Spleen (tissue), 11 donors: ENCODE measurements at regions not wholly inside any gene's neighbourhood (a gene's known extent, or its start where the extent isn't known, plus 50 kb on each side); places are given as distances from the start of the nearest gene placed in this dataset.

Experiments used
- DNase-seq: peaks from one replicate; pipeline ENCODE4 v3.0.0-alpha.2; 2020
- H3K27ac ChIP-seq, 8 donors: fragments of 200-600 bp; sonication (generic) in 7 of 8; 1 replicate in 4 of 8; 2 replicates in 4 of 8; pipeline versions ENCODE4 v1.5.0 to v1.8.0; 2016 to 2021; ENCODE audit warnings: inconsistent platforms in 4 of 8, mild to moderate bottlenecking in 4 of 8, moderate library complexity in 1 of 8
- H3K27me3 ChIP-seq, 7 donors: fragments of 200-600 bp; sonication (generic) in 6 of 7; replicated peaks in 1 of 7; 1 replicate in 4 of 7; 2 replicates in 3 of 7; pipeline versions ENCODE4 v1.5.0 to v1.8.0; 2016 to 2021; ENCODE audit warnings: inconsistent platforms in 3 of 7, mild to moderate bottlenecking in 1 of 7
- H3K36me3 ChIP-seq, 6 donors: fragments of 200-600 bp; sonication (generic) in 5 of 6; 1 replicate in 4 of 6; 2 replicates in 2 of 6; pipeline versions ENCODE4 v1.5.0 to v1.8.0; 2016 to 2021; ENCODE audit warnings: inconsistent platforms in 2 of 6
- H3K4me1 ChIP-seq, 6 donors: fragments of 200-600 bp; sonication (generic) in 5 of 6; 1 replicate in 3 of 6; 2 replicates in 3 of 6; pipeline versions ENCODE4 v1.5.0 to v1.8.0; 2016 to 2021; ENCODE audit warnings: inconsistent platforms in 3 of 6
- H3K4me3 ChIP-seq, 8 donors: fragments of 200-600 bp; sonication (generic) in 7 of 8; 1 replicate in 4 of 8; 2 replicates in 4 of 8; pipeline versions ENCODE4 v1.5.0 to v1.8.0; 2016 to 2021; ENCODE audit warnings: inconsistent platforms in 4 of 8, mild to moderate bottlenecking in 4 of 8, moderate library complexity in 2 of 8
- H3K9me3 ChIP-seq, 8 donors: fragments of 200-600 bp; sonication (generic) in 7 of 8; 1 replicate in 4 of 8; 2 replicates in 4 of 8; pipeline versions ENCODE4 v1.5.0 to v1.8.0; 2016 to 2021; ENCODE audit warnings: inconsistent platforms in 4 of 8
- POLR2A ChIP-seq, 3 donors: fragments of 450-650 bp; IDR thresholded peaks; one replicate each; pipeline ENCODE4 v1.5.1; 2017; ENCODE audit warnings: antibody characterized with exemption in 3 of 3, mild to moderate bottlenecking in 1 of 3
- POLR2AphosphoS5 ChIP-seq, 3 donors: sonication (generic); formaldehyde crosslinking; IDR thresholded peaks; one replicate each; pipeline ENCODE4 v1.5.1; 2017; ENCODE audit warnings: antibody characterized with exemption in 3 of 3
- WGBS, 5 donors: extraction: QIAGEN DNeasy Blood & Tissue Kit in 3 of 5; methylation state at CpG; one replicate each; pipeline versions ENCODE4 v1.1.5 to v1.1.7; 2013 to 2018; 5-methylcytosine and 5-hydroxymethylcytosine counted together
- intact Hi-C: fragments of 100-400 bp; cut with DNase I; formaldehyde crosslinking; loops from one replicate; pipeline ENCODE4 v1.15.0; 2023; ENCODE audit warnings: low total_unique reads
- TF ChIP-seq, protein P1 (sequence below), 11 experiments: fragments of 200-600 bp in 7 of 11; fragments of 450-650 bp in 4 of 11; sonication (generic) in 4 of 11; IDR thresholded peaks in 8 of 11; conservative IDR thresholded peaks in 3 of 11; 1 replicate in 7 of 11; 2 replicates in 4 of 11; pipeline versions ENCODE4 v1.4.0 to v1.8.0; 2016 to 2021; ENCODE audit warnings: antibody characterized with exemption in 11 of 11, inconsistent platforms in 4 of 11, mild to moderate bottlenecking in 1 of 11
- donor health status: healthy with polysubstance abuse.
- donor health status: DM: no; HTN: no; CAD: no; lungs with moderate emphysema.
- donor health status: DM: no; HTN: no; CAD: no.
- donor health status: Bipolar disorder and iron deficiency.
- donor health status: healthy.
- donor health status: DM: no; HTN: no; CAD: no.
- donor health status: DM: yes; HTN: yes; CAD: no.

DNA sequence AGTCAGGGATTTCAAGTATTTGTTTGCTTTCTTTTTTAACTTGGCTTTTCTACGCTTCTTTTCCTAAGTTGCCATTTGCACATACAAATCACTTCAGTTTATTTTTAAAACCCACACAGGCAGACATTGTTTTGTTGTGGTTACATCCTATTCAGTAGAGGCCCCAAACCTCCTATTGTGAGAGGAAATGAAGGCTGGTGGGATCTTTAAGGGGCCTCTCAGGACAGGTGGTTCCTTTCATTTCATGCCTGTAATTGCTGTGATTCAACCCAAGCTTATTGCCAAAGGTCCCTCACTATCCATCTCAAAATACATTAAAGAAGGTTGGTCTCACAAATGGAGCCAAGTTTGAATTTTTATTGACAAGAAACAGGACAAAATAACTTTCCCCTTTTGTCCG, 257.1 kb downstream of the ADAMTS20 start:
- no peaks in the 10 kb centered on the region for H3K4me1 ChIP-seq
- no peak overlapping the region for H3K4me3 ChIP-seq

DNA sequence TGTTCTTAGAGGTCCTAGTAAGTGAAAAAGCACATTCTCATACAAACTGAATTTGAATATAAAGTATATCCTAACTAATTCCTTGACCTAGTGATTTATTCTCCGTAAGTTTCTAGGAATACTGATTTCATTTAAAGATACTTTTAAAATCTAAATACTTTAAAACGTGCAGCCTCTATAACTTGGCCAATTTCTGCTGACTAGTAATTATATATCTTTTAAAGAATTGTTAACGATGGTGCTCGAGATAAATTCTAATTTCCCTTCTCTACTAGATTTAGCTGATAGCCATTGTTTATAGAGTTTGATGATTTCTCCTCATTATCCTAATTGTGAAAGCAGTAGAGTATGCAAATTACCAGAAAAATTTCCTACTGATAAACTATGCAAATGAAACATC, 257.9 kb downstream of the ADAMTS20 start:
- Histone ChIP-seq H3K9me3 (no peaks in the 10 kb centered on the region), H3K36me3 (no peaks in the 10 kb centered on the region), H3K27ac (no peak overlapping the region), H3K4me1 (no peaks in the 10 kb centered on the region), H3K27me3 (no peaks in the 10 kb centered on the region), H3K4me3 (no peak overlapping the region)
- no peak for TF ChIP-seq POLR2AphosphoS5 (IDR thresholded peaks at IDR 0.05)
- TF ChIP-seq, protein P1, sequence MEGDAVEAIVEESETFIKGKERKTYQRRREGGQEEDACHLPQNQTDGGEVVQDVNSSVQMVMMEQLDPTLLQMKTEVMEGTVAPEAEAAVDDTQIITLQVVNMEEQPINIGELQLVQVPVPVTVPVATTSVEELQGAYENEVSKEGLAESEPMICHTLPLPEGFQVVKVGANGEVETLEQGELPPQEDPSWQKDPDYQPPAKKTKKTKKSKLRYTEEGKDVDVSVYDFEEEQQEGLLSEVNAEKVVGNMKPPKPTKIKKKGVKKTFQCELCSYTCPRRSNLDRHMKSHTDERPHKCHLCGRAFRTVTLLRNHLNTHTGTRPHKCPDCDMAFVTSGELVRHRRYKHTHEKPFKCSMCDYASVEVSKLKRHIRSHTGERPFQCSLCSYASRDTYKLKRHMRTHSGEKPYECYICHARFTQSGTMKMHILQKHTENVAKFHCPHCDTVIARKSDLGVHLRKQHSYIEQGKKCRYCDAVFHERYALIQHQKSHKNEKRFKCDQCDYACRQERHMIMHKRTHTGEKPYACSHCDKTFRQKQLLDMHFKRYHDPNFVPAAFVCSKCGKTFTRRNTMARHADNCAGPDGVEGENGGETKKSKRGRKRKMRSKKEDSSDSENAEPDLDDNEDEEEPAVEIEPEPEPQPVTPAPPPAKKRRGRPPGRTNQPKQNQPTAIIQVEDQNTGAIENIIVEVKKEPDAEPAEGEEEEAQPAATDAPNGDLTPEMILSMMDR (IDR thresholded peaks at IDR 0.05 in 8 of 11, conservative IDR thresholded peaks at IDR 0.05 in 3 of 11), result no peak
- no peak for TF ChIP-seq POLR2A (IDR thresholded peaks at IDR 0.05)
- intact Hi-C loops, result no loop called here
- 85 to 91% (median 88%) methylated on average over 4 of the region's 4 CpGs for WGBS, 5 donors
- DNase-seq, result no peak

More for the DNA sequence above, 257.1 kb downstream of the ADAMTS20 start:
- H3K36me3 ChIP-seq, result no peaks in the 10 kb centered on the region
- no peak overlapping the region for H3K27ac ChIP-seq
- intact Hi-C loops, result no loop called here
- TF ChIP-seq, protein P1 (IDR thresholded peaks at IDR 0.05 in 8 of 11, conservative IDR thresholded peaks at IDR 0.05 in 3 of 11), result no peak
- TF ChIP-seq POLR2AphosphoS5 (IDR thresholded peaks at IDR 0.05) (no peak), POLR2A (IDR thresholded peaks at IDR 0.05) (no peak)
- DNase-seq, result no peak
- H3K9me3 ChIP-seq, result no peaks in the 10 kb centered on the region
- 66 to 85% (median 77%) methylated on average over 2 of the region's 2 CpGs for WGBS, 5 donors
- no peaks in the 10 kb centered on the region for H3K27me3 ChIP-seq

DNA sequence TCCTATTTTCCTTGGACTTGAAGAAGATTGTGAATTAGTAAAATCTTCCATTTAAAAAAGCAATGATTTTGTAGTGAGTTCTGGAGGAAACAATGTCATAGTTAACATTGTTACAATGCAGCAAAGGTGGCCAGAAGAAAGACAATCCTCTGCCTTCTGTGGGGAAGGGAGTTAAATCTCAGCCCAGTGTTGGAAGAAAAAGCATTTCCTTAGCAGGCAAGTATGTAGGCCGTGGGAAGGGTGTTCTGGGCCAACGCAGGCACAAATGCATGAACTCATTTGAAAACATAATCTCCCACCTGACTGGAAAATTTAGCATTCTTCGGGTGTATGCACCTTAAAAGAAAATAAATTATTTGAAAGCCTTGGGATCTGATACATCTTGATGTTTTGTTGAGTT, 258.6 kb downstream of the ADAMTS20 start:
- no peaks in the 10 kb centered on the region for H3K27me3 ChIP-seq
- WGBS, 5 donors, result 73 to 94% (median 89%) methylated on average over 3 of the region's 3 CpGs

DNA sequence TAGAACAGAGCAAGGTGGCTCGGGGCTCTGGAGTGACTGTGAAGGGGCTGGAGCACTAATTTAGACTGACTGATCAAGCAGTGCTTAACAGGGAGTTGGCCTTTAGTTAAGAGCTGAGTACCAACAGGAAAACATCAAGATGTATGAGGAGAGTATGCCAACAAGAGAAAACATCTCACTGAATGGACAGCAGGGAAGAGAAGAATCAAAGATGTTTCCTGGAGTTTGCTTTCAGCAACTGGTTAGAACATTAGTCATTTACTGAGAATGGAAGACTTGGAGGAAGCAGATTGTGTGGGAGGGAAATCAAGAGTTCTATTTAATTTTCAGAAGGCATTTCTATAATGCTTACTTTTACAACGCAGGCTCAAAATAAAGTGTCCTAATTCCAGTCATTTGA, 259.3 kb downstream of the ADAMTS20 start:
- H3K27me3 ChIP-seq, result no peaks in the 10 kb centered on the region
- no peaks in the 10 kb centered on the region for H3K4me1 ChIP-seq
- DNase-seq, result no peak
- H3K4me3 ChIP-seq, result no peak overlapping the region
- H3K27ac ChIP-seq, result no peak overlapping the region
- TF ChIP-seq POLR2AphosphoS5 (IDR thresholded peaks at IDR 0.05), result no peak
- no peak for TF ChIP-seq POLR2A (IDR thresholded peaks at IDR 0.05)
- TF ChIP-seq, protein P1 (IDR thresholded peaks at IDR 0.05 in 8 of 11, conservative IDR thresholded peaks at IDR 0.05 in 3 of 11), result no peak
- intact Hi-C loops, result no loop called here
- no peaks in the 10 kb centered on the region for H3K36me3 ChIP-seq
- WGBS, 5 donors, result 33 to 58% (median 52%) methylated on average over 2 of the region's 2 CpGs
- H3K9me3 ChIP-seq, result no peaks in the 10 kb centered on the region

More for the DNA sequence above, 258.6 kb downstream of the ADAMTS20 start:
- Histone ChIP-seq H3K4me1 (no peaks in the 10 kb centered on the region), H3K36me3 (no peaks in the 10 kb centered on the region), H3K27ac (no peak overlapping the region), H3K4me3 (no peak overlapping the region), H3K9me3 (no peaks in the 10 kb centered on the region)
- intact Hi-C loops, result no loop called here
- TF ChIP-seq, protein P1 (IDR thresholded peaks at IDR 0.05 in 8 of 11, conservative IDR thresholded peaks at IDR 0.05 in 3 of 11), result no peak
- no peak for TF ChIP-seq POLR2AphosphoS5 (IDR thresholded peaks at IDR 0.05)
- no peak for TF ChIP-seq POLR2A (IDR thresholded peaks at IDR 0.05)
- DNase-seq, result no peak
